Spleen (tissue), 7 donors: ENCODE measurements at regions not wholly inside any gene's neighbourhood (a gene's known extent, or its start where the extent isn't known, plus 50 kb on each side); places are given as distances from the start of the nearest gene placed in this dataset.

ENCODE experiments used
- CTCF ChIP-seq, 11 experiments: fragments of 200-600 bp in 7 of 11; fragments of 450-650 bp in 4 of 11; sonication (generic) in 4 of 11; IDR thresholded peaks in 8 of 11; conservative IDR thresholded peaks in 3 of 11; 1 replicate in 7 of 11; 2 replicates in 4 of 11; pipeline versions ENCODE4 v1.4.0 to v1.8.0; 2016 to 2021; ENCODE audit warnings: antibody characterized with exemption in 11 of 11, inconsistent platforms in 4 of 11, mild to moderate bottlenecking in 1 of 11
- POLR2A ChIP-seq, 3 donors: fragments of 450-650 bp; IDR thresholded peaks; one replicate each; pipeline ENCODE4 v1.5.1; 2017; ENCODE audit warnings: antibody characterized with exemption in 3 of 3, mild to moderate bottlenecking in 1 of 3
- donor health status: DM: no; HTN: no; CAD: no; lungs with moderate emphysema.
- donor health status: DM: no; HTN: no; CAD: no.
- donor health status: DM: no; HTN: no; CAD: no.

GRCh38 chr4:149952716-149953115 lies 125.5 kb upstream of the DCLK2 start:
- no peak for TF ChIP-seq POLR2A (IDR thresholded peaks at IDR 0.05)
- no peak for TF ChIP-seq CTCF (IDR thresholded peaks at IDR 0.05 in 8 of 11, conservative IDR thresholded peaks at IDR 0.05 in 3 of 11)
